SK-N-SH treated with all-trans-retinoic acid at 6 μM for 48 hours (cell line): ENCODE measurements at regions not wholly inside any gene's neighbourhood (a gene's known extent, or its start where the extent isn't known, plus 50 kb on each side); places are given as distances from the start of the nearest gene placed in this dataset.

ENCODE experiments used
- TOX ChIP-seq: fragments of 250-450 bp; sonication (Bioruptor Pico); IDR thresholded peaks from 2 replicates; pipeline ENCODE4 v1.8.0; 2021; ENCODE audit warnings: mild to moderate bottlenecking, moderate library complexity, borderline replicate concordance
- ZNF565 ChIP-seq: fragments of 450-650 bp; formaldehyde crosslinking; conservative IDR thresholded peaks from 2 replicates; pipeline ENCODE4 v1.5.0; 2020; ENCODE audit warnings: low read depth, mild to moderate bottlenecking, moderate library complexity
- TF ChIP-seq, protein P1 (sequence below): fragments of 250-450 bp; sonication (Bioruptor Pico); IDR thresholded peaks from 2 replicates; pipeline ENCODE4 v1.8.0; 2020; ENCODE audit warnings: mild to moderate bottlenecking, moderate library complexity, borderline replicate concordance
- TF ChIP-seq, protein P2 (sequence below): fragments of 250-450 bp; sonication (Bioruptor Pico); IDR thresholded peaks from 2 replicates; pipeline ENCODE4 v1.5.0; 2020; ENCODE audit warnings: mild to moderate bottlenecking, moderate library complexity
- TF ChIP-seq, protein P3 (sequence below): fragments of 250-450 bp; sonication (Bioruptor Pico); IDR thresholded peaks from 2 replicates; pipeline ENCODE4 v1.5.1; 2020; ENCODE audit warnings: low read depth, mild to moderate bottlenecking, moderate library complexity

DNA sequence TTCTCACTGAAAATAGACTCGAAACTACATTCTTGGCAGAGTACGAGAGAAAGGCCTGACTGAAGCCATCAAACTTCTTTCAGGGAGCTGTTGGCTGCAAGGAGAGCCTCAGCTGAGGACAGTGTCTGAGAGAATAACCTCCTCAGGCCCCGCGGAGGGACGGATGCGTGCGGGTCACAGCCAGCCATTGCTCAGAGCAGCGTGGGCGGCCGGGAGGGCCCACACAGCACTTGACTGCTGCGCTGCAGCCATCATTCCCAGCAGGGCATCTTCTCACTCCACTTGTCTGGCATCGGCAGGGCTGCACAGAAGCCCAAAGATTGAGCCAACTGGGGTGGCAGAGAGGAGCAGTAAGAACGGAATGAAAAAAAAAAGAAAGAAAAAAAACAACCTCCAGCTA lies 113.5 kb downstream of the XCL2 start:
- TF ChIP-seq TOX (CRISPR knock-in tag) (no peak), ZNF565 (CRISPR knock-in tag) (no peak)
- TF ChIP-seq, protein P1, sequence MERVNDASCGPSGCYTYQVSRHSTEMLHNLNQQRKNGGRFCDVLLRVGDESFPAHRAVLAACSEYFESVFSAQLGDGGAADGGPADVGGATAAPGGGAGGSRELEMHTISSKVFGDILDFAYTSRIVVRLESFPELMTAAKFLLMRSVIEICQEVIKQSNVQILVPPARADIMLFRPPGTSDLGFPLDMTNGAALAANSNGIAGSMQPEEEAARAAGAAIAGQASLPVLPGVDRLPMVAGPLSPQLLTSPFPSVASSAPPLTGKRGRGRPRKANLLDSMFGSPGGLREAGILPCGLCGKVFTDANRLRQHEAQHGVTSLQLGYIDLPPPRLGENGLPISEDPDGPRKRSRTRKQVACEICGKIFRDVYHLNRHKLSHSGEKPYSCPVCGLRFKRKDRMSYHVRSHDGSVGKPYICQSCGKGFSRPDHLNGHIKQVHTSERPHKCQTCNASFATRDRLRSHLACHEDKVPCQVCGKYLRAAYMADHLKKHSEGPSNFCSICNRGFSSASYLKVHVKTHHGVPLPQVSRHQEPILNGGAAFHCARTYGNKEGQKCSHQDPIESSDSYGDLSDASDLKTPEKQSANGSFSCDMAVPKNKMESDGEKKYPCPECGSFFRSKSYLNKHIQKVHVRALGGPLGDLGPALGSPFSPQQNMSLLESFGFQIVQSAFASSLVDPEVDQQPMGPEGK (CRISPR knock-in tag), result no peak
- TF ChIP-seq, protein P2, sequence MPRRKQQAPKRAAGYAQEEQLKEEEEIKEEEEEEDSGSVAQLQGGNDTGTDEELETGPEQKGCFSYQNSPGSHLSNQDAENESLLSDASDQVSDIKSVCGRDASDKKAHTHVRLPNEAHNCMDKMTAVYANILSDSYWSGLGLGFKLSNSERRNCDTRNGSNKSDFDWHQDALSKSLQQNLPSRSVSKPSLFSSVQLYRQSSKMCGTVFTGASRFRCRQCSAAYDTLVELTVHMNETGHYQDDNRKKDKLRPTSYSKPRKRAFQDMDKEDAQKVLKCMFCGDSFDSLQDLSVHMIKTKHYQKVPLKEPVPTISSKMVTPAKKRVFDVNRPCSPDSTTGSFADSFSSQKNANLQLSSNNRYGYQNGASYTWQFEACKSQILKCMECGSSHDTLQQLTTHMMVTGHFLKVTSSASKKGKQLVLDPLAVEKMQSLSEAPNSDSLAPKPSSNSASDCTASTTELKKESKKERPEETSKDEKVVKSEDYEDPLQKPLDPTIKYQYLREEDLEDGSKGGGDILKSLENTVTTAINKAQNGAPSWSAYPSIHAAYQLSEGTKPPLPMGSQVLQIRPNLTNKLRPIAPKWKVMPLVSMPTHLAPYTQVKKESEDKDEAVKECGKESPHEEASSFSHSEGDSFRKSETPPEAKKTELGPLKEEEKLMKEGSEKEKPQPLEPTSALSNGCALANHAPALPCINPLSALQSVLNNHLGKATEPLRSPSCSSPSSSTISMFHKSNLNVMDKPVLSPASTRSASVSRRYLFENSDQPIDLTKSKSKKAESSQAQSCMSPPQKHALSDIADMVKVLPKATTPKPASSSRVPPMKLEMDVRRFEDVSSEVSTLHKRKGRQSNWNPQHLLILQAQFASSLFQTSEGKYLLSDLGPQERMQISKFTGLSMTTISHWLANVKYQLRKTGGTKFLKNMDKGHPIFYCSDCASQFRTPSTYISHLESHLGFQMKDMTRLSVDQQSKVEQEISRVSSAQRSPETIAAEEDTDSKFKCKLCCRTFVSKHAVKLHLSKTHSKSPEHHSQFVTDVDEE, result no peak
- TF ChIP-seq, protein P3, sequence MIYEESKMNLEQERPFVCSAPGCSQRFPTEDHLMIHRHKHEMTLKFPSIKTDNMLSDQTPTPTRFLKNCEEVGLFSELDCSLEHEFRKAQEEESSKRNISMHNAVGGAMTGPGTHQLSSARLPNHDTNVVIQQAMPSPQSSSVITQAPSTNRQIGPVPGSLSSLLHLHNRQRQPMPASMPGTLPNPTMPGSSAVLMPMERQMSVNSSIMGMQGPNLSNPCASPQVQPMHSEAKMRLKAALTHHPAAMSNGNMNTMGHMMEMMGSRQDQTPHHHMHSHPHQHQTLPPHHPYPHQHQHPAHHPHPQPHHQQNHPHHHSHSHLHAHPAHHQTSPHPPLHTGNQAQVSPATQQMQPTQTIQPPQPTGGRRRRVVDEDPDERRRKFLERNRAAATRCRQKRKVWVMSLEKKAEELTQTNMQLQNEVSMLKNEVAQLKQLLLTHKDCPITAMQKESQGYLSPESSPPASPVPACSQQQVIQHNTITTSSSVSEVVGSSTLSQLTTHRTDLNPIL (CRISPR knock-in tag), result no peak
